Mammary epithelial cell (primary cell): ENCODE measurements at regions not wholly inside any gene's neighbourhood (a gene's known extent, or its start where the extent isn't known, plus 50 kb on each side); places are given as distances from the start of the nearest gene placed in this dataset.

Source experiments
- EZH2 ChIP-seq: IDR thresholded peaks from 2 replicates; pipeline ENCODE4 v1.6.1; 2012; ENCODE audit warnings: low read length, inconsistent platforms, borderline replicate concordance
- TF ChIP-seq, protein P1 (sequence below), 2 donors: IDR thresholded peaks in 1 of 2; conservative IDR thresholded peaks in 1 of 2; 2 replicates each; pipeline ENCODE4 v1.5.1; 2011 to 2012; ENCODE audit warnings: inconsistent platforms in 2 of 2, low read length in 2 of 2, mild to moderate bottlenecking in 2 of 2, control low read depth in 1 of 2, low read depth in 1 of 2; ENCODE audit not compliant: insufficient read depth in 1 of 2; ENCODE audit errors: extremely low read depth in 1 of 2

DNA sequence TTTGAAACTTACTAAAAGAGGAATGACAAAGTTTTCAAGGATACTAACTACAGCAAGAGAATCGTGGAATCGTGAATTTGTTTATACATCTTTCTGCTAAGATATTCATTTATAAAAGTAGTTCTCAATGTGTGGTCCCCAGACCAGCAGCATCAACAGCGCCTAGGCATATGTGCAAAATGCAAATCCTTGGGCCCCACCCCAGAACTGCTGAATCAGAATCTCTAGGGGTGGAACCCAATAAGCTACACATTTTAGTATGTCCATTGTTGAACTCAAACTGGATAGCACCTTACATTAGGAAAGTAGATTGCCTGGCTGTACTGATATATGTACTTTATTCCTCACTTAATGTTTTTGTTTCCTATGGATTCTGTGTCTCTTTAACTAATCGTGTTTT lies 346.0 kb downstream of the MFSD1 start:
- TF ChIP-seq EZH2 = no peak
- TF ChIP-seq, protein P1, sequence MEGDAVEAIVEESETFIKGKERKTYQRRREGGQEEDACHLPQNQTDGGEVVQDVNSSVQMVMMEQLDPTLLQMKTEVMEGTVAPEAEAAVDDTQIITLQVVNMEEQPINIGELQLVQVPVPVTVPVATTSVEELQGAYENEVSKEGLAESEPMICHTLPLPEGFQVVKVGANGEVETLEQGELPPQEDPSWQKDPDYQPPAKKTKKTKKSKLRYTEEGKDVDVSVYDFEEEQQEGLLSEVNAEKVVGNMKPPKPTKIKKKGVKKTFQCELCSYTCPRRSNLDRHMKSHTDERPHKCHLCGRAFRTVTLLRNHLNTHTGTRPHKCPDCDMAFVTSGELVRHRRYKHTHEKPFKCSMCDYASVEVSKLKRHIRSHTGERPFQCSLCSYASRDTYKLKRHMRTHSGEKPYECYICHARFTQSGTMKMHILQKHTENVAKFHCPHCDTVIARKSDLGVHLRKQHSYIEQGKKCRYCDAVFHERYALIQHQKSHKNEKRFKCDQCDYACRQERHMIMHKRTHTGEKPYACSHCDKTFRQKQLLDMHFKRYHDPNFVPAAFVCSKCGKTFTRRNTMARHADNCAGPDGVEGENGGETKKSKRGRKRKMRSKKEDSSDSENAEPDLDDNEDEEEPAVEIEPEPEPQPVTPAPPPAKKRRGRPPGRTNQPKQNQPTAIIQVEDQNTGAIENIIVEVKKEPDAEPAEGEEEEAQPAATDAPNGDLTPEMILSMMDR (conservative IDR thresholded peaks at IDR 0.05 in 1 of 2, IDR thresholded peaks at IDR 0.05 in 1 of 2; ENCODE audit: extremely low read depth in 1 of 2, insufficient read depth in 1 of 2, low read depth in 1 of 2, low read length in 2 of 2) = no peak
